Kidney epithelial cell (primary cell): ENCODE measurements at regions not wholly inside any gene's neighbourhood (a gene's known extent, or its start where the extent isn't known, plus 50 kb on each side); places are given as distances from the start of the nearest gene placed in this dataset.

Source experiments
- DNase-seq: peaks from one replicate; pipeline ENCODE4 v3.0.0-alpha.2; 2010; ENCODE audit warnings: low read depth
- H3K27me3 ChIP-seq: 2 replicates; pipeline ENCODE4 v1.6.0; 2011; ENCODE audit warnings: low read length; ENCODE audit not compliant: control insufficient read depth, insufficient read depth
- H3K36me3 ChIP-seq: 2 replicates; pipeline ENCODE4 v1.5.1; 2011; ENCODE audit warnings: low read length; ENCODE audit not compliant: control insufficient read depth, insufficient read depth
- H3K4me3 ChIP-seq: 2 replicates; pipeline ENCODE4 v1.5.1; 2011; ENCODE audit warnings: low read depth, mild to moderate bottlenecking, control low read depth, low read length
- CTCF ChIP-seq: IDR thresholded peaks from 2 replicates; pipeline ENCODE4 v1.5.1; 2011; ENCODE audit warnings: mild to moderate bottlenecking, moderate library complexity, low read length, control low read depth, inconsistent platforms; ENCODE audit not compliant: insufficient read depth, poor library complexity, severe bottlenecking

- Histone ChIP-seq H3K4me3 (no peak overlapping the region), H3K27me3 (no peaks in the 10 kb centered on the region), H3K36me3 (no peaks in the 10 kb centered on the region)
- DNase-seq = no peak
- TF ChIP-seq CTCF = no peak
Observed at GRCh38 chr2:39608686-39609441, 56.9 kb upstream of the TMEM178A start.

GRCh38 chr2:39609917-39610316 lies 55.8 kb upstream of the TMEM178A start:
- Histone ChIP-seq H3K36me3 (no peaks in the 10 kb centered on the region), H3K27me3 (no peaks in the 10 kb centered on the region), H3K4me3 (no peak overlapping the region)
- DNase-seq = no peak
- no peak for TF ChIP-seq CTCF

- DNase-seq = no peak
- no peaks in the 10 kb centered on the region for H3K27me3 ChIP-seq
- TF ChIP-seq CTCF = no peak
- H3K36me3 ChIP-seq = no peaks in the 10 kb centered on the region
- no peak overlapping the region for H3K4me3 ChIP-seq
Observed at GRCh38 chr2:39615675-39616074, 50.0 kb upstream of the TMEM178A start.
